Endothelial cell of umbilical vein (primary cell): ENCODE measurements at regions not wholly inside any gene's neighbourhood (a gene's known extent, or its start where the extent isn't known, plus 50 kb on each side); places are given as distances from the start of the nearest gene placed in this dataset.

Experiments
- BruUV-seq: library from RNA; stranded (reverse); fragments of 400-500 nt; replicated peaks from 2 replicates; lab custom pipeline; 2021; lab: Mats Ljungman, UMichigan
- CTCF ChIA-PET: fragments of 300-600, 350-600 bp; sonication (Branson Sonifier 250); formaldehyde crosslinking; loops from one replicate; lab custom pipeline; 2021; ENCODE audit warnings: antibody characterized with exemption, inconsistent platforms; lab: Charles Lee
- POLR2A ChIA-PET: fragments of 300-600, 350-600 bp; sonication (Branson Sonifier 250); formaldehyde crosslinking; loops from one replicate; lab custom pipeline; 2021; ENCODE audit warnings: antibody characterized with exemption, inconsistent platforms; lab: Charles Lee
- DNase-seq: peaks from one replicate; pipeline ENCODE4 v3.0.0-alpha.2; 2011; ENCODE audit warnings: low read depth, low spot score
- FAIRE-seq: peaks from 2 replicates; lab custom pipeline; 2011; peaks lifted over from hg19 to GRCh38; lab: Jason Lieb, UNC
- H2AFZ ChIP-seq: 2 replicates; pipeline ENCODE4 v1.6.0; 2012; ENCODE audit warnings: low read depth, low read length, control low read depth, inconsistent platforms
- H3K27ac ChIP-seq: 2 replicates; pipeline ENCODE4 v1.5.1; 2011; ENCODE audit warnings: low read depth, mild to moderate bottlenecking, control low read depth, low read length, moderate library complexity; ENCODE audit not compliant: insufficient read depth
- H3K27me3 ChIP-seq, 2 experiments: 2 replicates each; pipeline versions ENCODE4 v1.6.0 to v1.6.1; 2011; ENCODE audit warnings: low read length in 2 of 2, mixed read lengths in 1 of 2; ENCODE audit not compliant: control insufficient read depth in 2 of 2, insufficient read depth in 2 of 2
- H3K36me3 ChIP-seq, 2 experiments: 2 replicates in 1 of 2; 3 replicates in 1 of 2; pipeline ENCODE4 v1.5.1; 2011; ENCODE audit warnings: low read length in 2 of 2, mild to moderate bottlenecking in 1 of 2, moderate library complexity in 1 of 2; ENCODE audit not compliant: control insufficient read depth in 2 of 2, insufficient read depth in 2 of 2; ENCODE audit errors: extremely low read depth in 1 of 2
- H3K4me1 ChIP-seq: 3 replicates; pipeline ENCODE4 v1.5.1; 2011; ENCODE audit warnings: mild to moderate bottlenecking, low read length; ENCODE audit not compliant: control insufficient read depth, insufficient read depth; ENCODE audit errors: extremely low read depth
- H3K4me2 ChIP-seq: 2 replicates; pipeline ENCODE4 v1.6.1; 2011; ENCODE audit warnings: low read length, control low read depth, mixed read lengths; ENCODE audit not compliant: insufficient read depth
- H3K4me3 ChIP-seq, 3 experiments: fragments of 200-600 bp in 1 of 3; sonication (generic), shearing (Covaris generic) in 1 of 3; replicated peaks in 1 of 3; 2 replicates each; pipeline ENCODE4 v1.5.1; 2011 to 2016; ENCODE audit warnings: control low read depth in 3 of 3, low read length in 3 of 3, mild to moderate bottlenecking in 2 of 3, inconsistent platforms in 1 of 3, low read depth in 1 of 3, moderate library complexity in 1 of 3; ENCODE audit not compliant: insufficient read depth in 1 of 3
- H3K79me2 ChIP-seq: 2 replicates; pipeline ENCODE4 v1.6.0; 2012; ENCODE audit warnings: low read length, inconsistent platforms; ENCODE audit not compliant: control insufficient read depth, insufficient read depth
- H3K9ac ChIP-seq: replicated peaks from 2 replicates; pipeline ENCODE3; 2011; ENCODE audit warnings: low read length, control low read depth; ENCODE audit not compliant: insufficient read depth; ENCODE audit errors: extremely low read depth
- H3K9me1 ChIP-seq: replicated peaks from 3 replicates; pipeline ENCODE4 v1.6.0; 2011; ENCODE audit warnings: mild to moderate bottlenecking, low read length; ENCODE audit not compliant: control insufficient read depth, insufficient read depth; ENCODE audit errors: extremely low read depth
- H3K9me3 ChIP-seq: replicated peaks from 2 replicates; pipeline ENCODE4 v1.5.1; 2012; ENCODE audit warnings: low read length, inconsistent platforms; ENCODE audit not compliant: control insufficient read depth, insufficient read depth
- H4K20me1 ChIP-seq: replicated peaks from 2 replicates; pipeline ENCODE3; 2011; ENCODE audit warnings: mild to moderate bottlenecking, low read length; ENCODE audit not compliant: control insufficient read depth, insufficient read depth; ENCODE audit errors: extremely low read depth
- CTCF ChIP-seq, 2 donors: IDR thresholded peaks; 1 replicate in 1 of 2; 2 replicates in 1 of 2; pipeline ENCODE4 v1.5.1; 2011; ENCODE audit warnings: low read length in 2 of 2, mild to moderate bottlenecking in 2 of 2, moderate library complexity in 2 of 2, control low read depth in 1 of 2, inconsistent platforms in 1 of 2, low read depth in 1 of 2; ENCODE audit not compliant: insufficient read depth in 1 of 2; ENCODE audit errors: extremely low read depth in 1 of 2
- EZH2 ChIP-seq: IDR thresholded peaks from 2 replicates; pipeline ENCODE4 v1.6.1; 2012; ENCODE audit warnings: borderline replicate concordance, low read depth, mild to moderate bottlenecking, moderate library complexity, low read length, inconsistent platforms; ENCODE audit not compliant: severe bottlenecking
- FOS ChIP-seq: IDR thresholded peaks from 2 replicates; pipeline ENCODE4 v1.6.1; 2011; ENCODE audit warnings: mild to moderate bottlenecking, low read length, moderate library complexity, borderline replicate concordance; ENCODE audit not compliant: insufficient read depth
- GATA2 ChIP-seq: IDR thresholded peaks from 2 replicates; pipeline ENCODE4 v1.7.0; 2011; ENCODE audit warnings: low read depth, mild to moderate bottlenecking, moderate library complexity, mixed read lengths, low read length; ENCODE audit not compliant: insufficient read length, insufficient read depth
- JUN ChIP-seq: IDR thresholded peaks from 2 replicates; pipeline ENCODE4 v1.6.1; 2011; ENCODE audit warnings: borderline replicate concordance, low read depth; ENCODE audit not compliant: insufficient read length, insufficient read depth
- MAX ChIP-seq: IDR thresholded peaks from 2 replicates; pipeline ENCODE4 v1.6.1; 2011; ENCODE audit not compliant: insufficient read depth, insufficient read length
- MYC ChIP-seq: IDR thresholded peaks from one replicate; pipeline ENCODE4 v1.6.1; 2011; ENCODE audit warnings: mild to moderate bottlenecking, low read depth, low read length
- POLR2A ChIP-seq: IDR thresholded peaks from 2 replicates; pipeline ENCODE4 v1.6.1; 2012; ENCODE audit warnings: low read depth, mild to moderate bottlenecking, control low read depth, low read length
- POLR2AphosphoS5 ChIP-seq: IDR thresholded peaks from 2 replicates; pipeline ENCODE4 v1.6.1; 2012; ENCODE audit warnings: low read depth, mild to moderate bottlenecking, control low read depth, low read length, moderate library complexity; ENCODE audit not compliant: insufficient read depth
- dilution Hi-C: fragments of 300-500 bp; cut with MboI; formaldehyde crosslinking; loops from one replicate; pipeline ENCODE4 v1.15.0; 2019; ENCODE audit warnings: low sequenced_read_pairs; ENCODE audit not compliant: extremely low pct_ligation_motif_present
- intact Hi-C: fragments of 100-400 bp; cut with micrococcal nuclease; formaldehyde crosslinking; loops from one replicate; pipeline ENCODE4 v1.10.0; 2022

GRCh38 chr12:23006413-23006812 is 381.4 kb downstream of the ETNK1 start:
- Histone ChIP-seq H3K4me1 (no peaks in the 10 kb centered on the region), H3K9me3 (no peaks in the 10 kb centered on the region), H3K27ac (no peak overlapping the region), H4K20me1 (no peaks in the 10 kb centered on the region), H3K4me2 (no peak overlapping the region), H3K9me1 (no peaks in the 10 kb centered on the region), H3K9ac (no peak overlapping the region), H3K79me2 (no peaks in the 10 kb centered on the region), H3K36me3 (no peaks in the 10 kb centered on the region), H3K4me3 (no peak overlapping the region), H3K27me3 (no peaks in the 10 kb centered on the region), H2AFZ (no peak overlapping the region)
- POLR2A ChIA-PET = no interaction called here
- no peak for DNase-seq
- BruUV-seq = no TSS peak
- CTCF ChIA-PET = no interaction called here
- intact Hi-C loops (no loop called here), dilution Hi-C loops (no loop called here)
- no peak for FAIRE-seq
- TF ChIP-seq EZH2 = no peak
- TF ChIP-seq POLR2AphosphoS5 = no peak
- no peak for TF ChIP-seq MYC
- no peak for TF ChIP-seq JUN
- no peak for TF ChIP-seq CTCF (IDR thresholded peaks at IDR 0.05; ENCODE audit: extremely low read depth in 1 of 2, insufficient read depth in 1 of 2, low read depth in 1 of 2, low read length in 2 of 2)
- TF ChIP-seq POLR2A = no peak
- no peak for TF ChIP-seq FOS

- intact Hi-C loops = no loop called here
Observed at GRCh38 chr12:23008623-23009022, 383.7 kb downstream of the ETNK1 start.

More at GRCh38 chr12:23008623-23009022, 383.7 kb downstream of the ETNK1 start:
- ChIA-PET POLR2A (no interaction called here), CTCF (no interaction called here)
- no peak for FAIRE-seq
- H3K79me2 ChIP-seq = no peaks in the 10 kb centered on the region
- H3K4me3 ChIP-seq = no peak overlapping the region
- no peak overlapping the region for H2AFZ ChIP-seq
- no peaks in the 10 kb centered on the region for H3K36me3 ChIP-seq
- no peaks in the 10 kb centered on the region for H4K20me1 ChIP-seq
- H3K4me2 ChIP-seq = no peak overlapping the region
- TF ChIP-seq JUN (no peak), MYC (no peak), POLR2AphosphoS5 (no peak), MAX (no peak), EZH2 (no peak), FOS (no peak), POLR2A (no peak), GATA2 (no peak), CTCF (IDR thresholded peaks at IDR 0.05; ENCODE audit: extremely low read depth in 1 of 2, insufficient read depth in 1 of 2, low read depth in 1 of 2, low read length in 2 of 2) (no peak)
- no TSS peak for BruUV-seq
- DNase-seq = peak; percentile 2
- H3K4me1 ChIP-seq = no peaks in the 10 kb centered on the region
- H3K9ac ChIP-seq = no peak overlapping the region
- H3K9me1 ChIP-seq = no peaks in the 10 kb centered on the region
- H3K27me3 ChIP-seq = no peaks in the 10 kb centered on the region
- no peak overlapping the region for H3K27ac ChIP-seq
- dilution Hi-C loops = no loop called here
- no peaks in the 10 kb centered on the region for H3K9me3 ChIP-seq
